WTC11 (cell line): ENCODE measurements at regions not wholly inside any gene's neighbourhood (a gene's known extent, or its start where the extent isn't known, plus 50 kb on each side); places are given as distances from the start of the nearest gene placed in this dataset.

Source experiments
- ZNF121 ChIP-seq: sonication (generic); formaldehyde crosslinking; IDR thresholded peaks from 2 replicates; pipeline ENCODE4 v1.8.0; 2023; ENCODE audit warnings: missing genetic modification reagents
- TF ChIP-seq, protein P1 (sequence below): fragments of 200-600 bp; IDR thresholded peaks from 2 replicates; pipeline ENCODE4 v1.8.0; 2022; ENCODE audit warnings: antibody characterized with exemption
- TF ChIP-seq, protein P2 (sequence below): sonication (generic); formaldehyde crosslinking; IDR thresholded peaks from 2 replicates; pipeline ENCODE4 v1.8.0; 2022; ENCODE audit warnings: mild to moderate bottlenecking, missing genetic modification reagents

DNA sequence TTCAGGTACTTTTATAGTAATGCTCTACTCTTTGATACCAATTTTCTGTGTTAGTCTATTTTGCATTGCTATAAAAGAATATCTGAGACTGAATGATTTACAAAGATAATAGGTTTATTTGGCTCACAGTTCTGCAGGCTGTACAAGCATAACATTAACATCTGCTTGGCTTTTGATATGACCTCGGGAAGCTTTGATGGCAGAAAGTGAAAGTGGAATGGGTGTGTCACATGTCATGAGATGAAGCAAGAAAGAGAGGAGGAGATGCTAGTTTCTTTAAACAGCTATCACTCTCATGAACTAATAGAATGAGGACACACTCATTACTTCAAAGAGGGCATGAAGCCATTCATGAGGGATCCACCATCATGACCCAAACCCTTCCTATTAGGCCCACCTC is 270.9 kb upstream of the IL12B start:
- TF ChIP-seq, protein P1, sequence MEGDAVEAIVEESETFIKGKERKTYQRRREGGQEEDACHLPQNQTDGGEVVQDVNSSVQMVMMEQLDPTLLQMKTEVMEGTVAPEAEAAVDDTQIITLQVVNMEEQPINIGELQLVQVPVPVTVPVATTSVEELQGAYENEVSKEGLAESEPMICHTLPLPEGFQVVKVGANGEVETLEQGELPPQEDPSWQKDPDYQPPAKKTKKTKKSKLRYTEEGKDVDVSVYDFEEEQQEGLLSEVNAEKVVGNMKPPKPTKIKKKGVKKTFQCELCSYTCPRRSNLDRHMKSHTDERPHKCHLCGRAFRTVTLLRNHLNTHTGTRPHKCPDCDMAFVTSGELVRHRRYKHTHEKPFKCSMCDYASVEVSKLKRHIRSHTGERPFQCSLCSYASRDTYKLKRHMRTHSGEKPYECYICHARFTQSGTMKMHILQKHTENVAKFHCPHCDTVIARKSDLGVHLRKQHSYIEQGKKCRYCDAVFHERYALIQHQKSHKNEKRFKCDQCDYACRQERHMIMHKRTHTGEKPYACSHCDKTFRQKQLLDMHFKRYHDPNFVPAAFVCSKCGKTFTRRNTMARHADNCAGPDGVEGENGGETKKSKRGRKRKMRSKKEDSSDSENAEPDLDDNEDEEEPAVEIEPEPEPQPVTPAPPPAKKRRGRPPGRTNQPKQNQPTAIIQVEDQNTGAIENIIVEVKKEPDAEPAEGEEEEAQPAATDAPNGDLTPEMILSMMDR = no peak
- TF ChIP-seq, protein P2, sequence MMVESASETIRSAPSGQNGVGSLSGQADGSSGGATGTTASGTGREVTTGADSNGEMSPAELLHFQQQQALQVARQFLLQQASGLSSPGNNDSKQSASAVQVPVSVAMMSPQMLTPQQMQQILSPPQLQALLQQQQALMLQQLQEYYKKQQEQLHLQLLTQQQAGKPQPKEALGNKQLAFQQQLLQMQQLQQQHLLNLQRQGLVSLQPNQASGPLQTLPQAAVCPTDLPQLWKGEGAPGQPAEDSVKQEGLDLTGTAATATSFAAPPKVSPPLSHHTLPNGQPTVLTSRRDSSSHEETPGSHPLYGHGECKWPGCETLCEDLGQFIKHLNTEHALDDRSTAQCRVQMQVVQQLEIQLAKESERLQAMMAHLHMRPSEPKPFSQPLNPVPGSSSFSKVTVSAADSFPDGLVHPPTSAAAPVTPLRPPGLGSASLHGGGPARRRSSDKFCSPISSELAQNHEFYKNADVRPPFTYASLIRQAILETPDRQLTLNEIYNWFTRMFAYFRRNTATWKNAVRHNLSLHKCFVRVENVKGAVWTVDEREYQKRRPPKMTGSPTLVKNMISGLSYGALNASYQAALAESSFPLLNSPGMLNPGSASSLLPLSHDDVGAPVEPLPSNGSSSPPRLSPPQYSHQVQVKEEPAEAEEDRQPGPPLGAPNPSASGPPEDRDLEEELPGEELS (CRISPR knock-in tag) = no peak
- TF ChIP-seq ZNF121 = no peak
